ENCODE measurements at regions not wholly inside any gene's neighbourhood (a gene's known extent, or its start where the extent isn't known, plus 50 kb on each side); places are given as distances from the start of the nearest gene placed in this dataset.

DNA sequence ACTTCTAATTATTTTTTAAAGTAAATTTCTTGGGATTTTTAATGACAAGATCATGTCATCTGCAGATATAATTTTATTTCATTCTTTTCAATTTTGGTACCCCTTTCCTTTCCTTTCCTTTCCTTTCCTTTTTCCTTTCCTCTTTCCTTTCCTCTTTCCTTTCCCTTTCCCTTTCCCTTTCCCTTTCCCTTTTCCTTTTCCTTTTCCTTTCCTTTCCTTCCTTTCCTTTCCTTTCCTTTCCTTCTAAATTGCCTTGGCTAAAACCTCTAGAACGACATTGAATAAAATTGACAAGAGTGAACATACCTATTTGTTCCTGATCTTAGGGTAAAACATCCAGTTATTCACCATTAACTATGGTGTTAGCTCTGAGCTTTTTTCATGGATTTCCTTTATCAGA is 334.1 kb downstream of the NDFIP2 start:
- Histone ChIP-seq H3K4me1 (ENCODE audit: control insufficient read depth, low read depth, low read length) (peaks cover 18% of the 10 kb centered on the region), H3K9ac (ENCODE audit: low read length) (no peak overlapping the region), H3K9me3 (ENCODE audit: control insufficient read depth, low read depth, low read length) (no peaks in the 10 kb centered on the region), H3K36me3 (ENCODE audit: control insufficient read depth, low read depth, low read length) (no peaks in the 10 kb centered on the region), H3K27me3 (ENCODE audit: control insufficient read depth, insufficient read depth, low read length) (no peaks in the 10 kb centered on the region), H3K27ac (ENCODE audit: low read length) (no peak overlapping the region), H3K4me3 (ENCODE audit: low read length) (no peak overlapping the region)

DNA sequence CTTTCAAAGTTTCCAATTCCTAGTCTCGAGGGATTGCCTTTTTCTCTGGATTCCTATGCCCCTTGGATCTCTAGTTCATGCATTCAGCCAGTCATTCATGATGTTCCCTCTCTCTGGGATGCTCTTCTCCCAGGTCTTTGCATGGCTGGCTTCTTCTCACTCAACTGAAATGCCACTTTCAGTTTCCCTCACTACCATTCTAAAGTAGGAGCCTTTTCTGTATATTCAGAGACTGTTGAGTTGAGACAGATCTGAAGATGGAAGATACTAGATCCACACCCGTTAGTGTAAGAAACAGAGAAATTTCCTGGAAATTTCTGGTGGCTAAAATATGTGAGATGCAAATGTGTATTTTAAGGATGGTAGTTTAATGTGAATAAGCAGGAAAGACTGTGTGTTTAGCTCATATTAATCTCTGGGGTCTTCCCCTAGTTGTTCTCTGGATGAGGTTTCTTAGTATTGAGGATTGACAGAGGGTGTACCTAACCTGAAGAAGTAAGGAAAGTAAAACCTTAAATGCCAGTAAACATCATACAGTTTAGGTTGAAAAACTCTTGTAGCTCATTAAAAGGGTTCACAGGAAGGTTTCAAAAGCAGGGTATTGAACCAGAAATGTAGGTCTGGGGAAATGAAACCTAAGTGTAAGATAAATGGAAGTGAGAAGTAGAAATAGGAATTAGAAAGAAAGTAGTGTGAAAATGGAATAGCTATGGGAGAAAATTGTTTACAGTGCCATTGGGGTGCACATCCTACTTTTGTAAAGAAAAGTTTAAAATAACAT is 331.3 kb downstream of the NDFIP2 start:
- Histone ChIP-seq H3K4me1 (ENCODE audit: control insufficient read depth, low read depth, low read length) (peaks cover 22% of the 10 kb centered on the region), H3K27ac (ENCODE audit: low read length) (no peak overlapping the region), H3K9ac (ENCODE audit: low read length) (no peak overlapping the region), H3K36me3 (ENCODE audit: control insufficient read depth, low read depth, low read length) (no peaks in the 10 kb centered on the region), H3K9me3 (ENCODE audit: control insufficient read depth, low read depth, low read length) (no peaks in the 10 kb centered on the region), H3K27me3 (ENCODE audit: control insufficient read depth, insufficient read depth, low read length) (no peaks in the 10 kb centered on the region), H3K4me3 (ENCODE audit: low read length) (no peak overlapping the region)

DNA sequence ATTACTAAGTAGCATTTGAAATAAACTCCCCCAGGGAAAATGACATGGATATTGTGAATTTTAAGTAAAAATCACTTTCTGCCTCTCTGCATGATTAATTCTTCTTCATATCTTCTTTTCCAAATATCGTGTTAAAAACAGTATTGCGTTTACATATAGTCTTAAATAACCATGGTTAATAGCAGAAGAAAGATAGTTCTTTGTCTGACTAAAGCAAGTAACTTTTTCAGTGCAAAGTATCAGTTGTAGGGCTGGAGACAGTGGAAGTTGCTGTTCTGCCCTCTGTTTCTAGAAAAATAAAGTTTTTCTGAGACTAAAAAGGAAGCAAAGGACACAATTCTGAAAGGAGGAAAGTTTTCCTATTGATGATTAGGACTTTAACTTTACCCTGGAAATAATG is 330.2 kb downstream of the NDFIP2 start:
- Histone ChIP-seq H3K27me3 (ENCODE audit: control insufficient read depth, insufficient read depth, low read length) (no peaks in the 10 kb centered on the region), H3K4me3 (ENCODE audit: low read length) (no peak overlapping the region), H3K9me3 (ENCODE audit: control insufficient read depth, low read depth, low read length) (no peaks in the 10 kb centered on the region), H3K4me1 (ENCODE audit: control insufficient read depth, low read depth, low read length) (peaks cover 28% of the 10 kb centered on the region), H3K27ac (ENCODE audit: low read length) (no peak overlapping the region), H3K36me3 (ENCODE audit: control insufficient read depth, low read depth, low read length) (no peaks in the 10 kb centered on the region), H3K9ac (ENCODE audit: low read length) (no peak overlapping the region)

DNA sequence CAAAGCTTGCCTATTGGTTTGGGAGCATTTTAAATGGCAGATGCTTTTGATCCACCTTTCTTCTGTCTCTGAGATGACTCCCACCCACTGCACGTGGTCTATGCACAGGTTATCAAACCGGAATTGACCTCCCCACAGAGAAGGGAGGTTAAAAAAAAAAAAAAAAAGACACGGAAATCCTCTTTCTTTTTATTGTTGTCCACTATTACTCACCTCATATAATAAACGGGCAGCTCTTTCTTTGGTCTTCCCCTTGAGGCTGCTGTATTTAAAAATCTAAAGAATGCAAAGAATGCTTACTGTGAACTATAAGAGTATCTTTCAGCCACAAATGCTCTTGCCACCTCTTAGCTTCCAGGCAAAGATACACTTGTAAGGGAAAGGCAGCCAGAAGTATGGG is 329.7 kb downstream of the NDFIP2 start:
- H3K36me3 ChIP-seq (ENCODE audit: control insufficient read depth, low read depth, low read length), result no peaks in the 10 kb centered on the region
- H3K27ac ChIP-seq (ENCODE audit: low read length), result no peak overlapping the region
- no peaks in the 10 kb centered on the region for H3K27me3 ChIP-seq (ENCODE audit: control insufficient read depth, insufficient read depth, low read length)
- H3K4me3 ChIP-seq (ENCODE audit: low read length), result no peak overlapping the region
- no peaks in the 10 kb centered on the region for H3K9me3 ChIP-seq (ENCODE audit: control insufficient read depth, low read depth, low read length)
- no peak overlapping the region for H3K9ac ChIP-seq (ENCODE audit: low read length)
- peaks cover 33% of the 10 kb centered on the region for H3K4me1 ChIP-seq (ENCODE audit: control insufficient read depth, low read depth, low read length)

DNA sequence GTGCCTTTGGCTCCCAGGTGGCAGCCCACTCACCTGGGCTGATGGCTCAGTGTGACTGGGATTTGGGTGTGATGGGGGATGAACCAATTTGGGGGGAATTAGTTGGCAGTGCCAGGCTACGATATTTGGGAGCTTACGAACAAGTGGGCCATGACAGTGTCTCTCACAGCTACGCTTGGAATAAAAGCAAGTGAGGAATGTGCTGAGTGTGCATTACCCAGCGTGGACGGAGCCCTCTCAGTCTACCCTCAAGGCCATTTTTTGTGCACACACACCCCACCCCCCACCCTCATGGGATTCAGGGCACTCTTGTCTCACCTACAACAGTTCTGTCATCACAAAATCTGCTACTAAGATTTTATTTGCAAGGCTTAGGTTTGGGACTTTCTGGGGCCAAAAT is 329.1 kb downstream of the NDFIP2 start:
- H3K9me3 ChIP-seq (ENCODE audit: control insufficient read depth, low read depth, low read length), result no peaks in the 10 kb centered on the region
- peaks cover 39% of the 10 kb centered on the region for H3K4me1 ChIP-seq (ENCODE audit: control insufficient read depth, low read depth, low read length)
- no peaks in the 10 kb centered on the region for H3K36me3 ChIP-seq (ENCODE audit: control insufficient read depth, low read depth, low read length)
- no peak overlapping the region for H3K27ac ChIP-seq (ENCODE audit: low read length)
- H3K9ac ChIP-seq (ENCODE audit: low read length), result no peak overlapping the region
- no peaks in the 10 kb centered on the region for H3K27me3 ChIP-seq (ENCODE audit: control insufficient read depth, insufficient read depth, low read length)
- H3K4me3 ChIP-seq (ENCODE audit: low read length), result no peak overlapping the region

DNA sequence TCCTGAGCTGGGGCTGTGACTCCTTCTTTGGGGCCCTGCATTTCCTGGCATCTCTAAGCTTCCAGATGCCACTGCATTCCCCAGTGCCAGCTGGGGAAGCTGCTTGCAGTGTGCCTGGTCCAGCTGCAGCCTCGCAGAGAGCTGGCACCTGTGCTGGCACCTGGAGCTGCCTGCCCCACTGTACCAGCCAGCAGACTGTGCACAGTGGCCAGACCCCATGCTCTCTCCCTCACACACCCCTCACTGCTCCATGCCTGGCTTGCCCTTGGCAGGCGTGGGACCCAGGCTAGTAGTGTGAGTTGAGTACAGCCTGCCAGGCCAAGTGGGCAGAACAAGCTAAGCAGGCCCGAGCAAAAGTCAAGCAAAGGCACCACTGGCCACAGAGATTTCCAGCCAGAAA is 327.5 kb downstream of the NDFIP2 start:
- H3K27me3 ChIP-seq (ENCODE audit: control insufficient read depth, insufficient read depth, low read length), result no peaks in the 10 kb centered on the region
- H3K27ac ChIP-seq (ENCODE audit: low read length), result no peak overlapping the region
- no peak overlapping the region for H3K4me3 ChIP-seq (ENCODE audit: low read length)
- H3K9me3 ChIP-seq (ENCODE audit: control insufficient read depth, low read depth, low read length), result no peaks in the 10 kb centered on the region
- H3K36me3 ChIP-seq (ENCODE audit: control insufficient read depth, low read depth, low read length), result no peaks in the 10 kb centered on the region
- peaks cover 48% of the 10 kb centered on the region for H3K4me1 ChIP-seq (ENCODE audit: control insufficient read depth, low read depth, low read length)
- no peak overlapping the region for H3K9ac ChIP-seq (ENCODE audit: low read length)

DNA sequence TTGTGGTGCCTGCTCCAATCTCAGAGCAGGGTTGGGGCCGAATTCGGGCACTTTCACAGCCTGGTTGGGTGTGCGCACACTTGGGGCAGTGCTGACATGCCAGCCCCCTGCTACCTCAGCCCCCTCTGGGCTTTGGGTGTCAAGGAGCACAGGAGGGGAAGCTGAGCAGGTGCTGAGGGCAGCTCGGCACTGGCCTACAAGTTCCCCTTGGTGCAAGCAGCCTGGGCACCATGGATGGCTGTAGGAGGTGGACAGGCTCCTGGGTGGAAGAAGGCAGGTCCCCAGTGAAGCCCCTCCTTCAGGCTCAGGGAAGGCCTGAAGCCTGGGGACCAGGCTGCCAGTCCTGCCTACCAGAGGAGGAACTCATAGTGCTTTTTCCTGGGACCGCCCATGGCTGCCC is 326.6 kb downstream of the NDFIP2 start:
- Histone ChIP-seq H3K36me3 (ENCODE audit: control insufficient read depth, low read depth, low read length) (no peaks in the 10 kb centered on the region), H3K9ac (ENCODE audit: low read length) (no peak overlapping the region), H3K4me1 (ENCODE audit: control insufficient read depth, low read depth, low read length) (peaks cover 48% of the 10 kb centered on the region), H3K4me3 (ENCODE audit: low read length) (no peak overlapping the region), H3K9me3 (ENCODE audit: control insufficient read depth, low read depth, low read length) (no peaks in the 10 kb centered on the region), H3K27me3 (ENCODE audit: control insufficient read depth, insufficient read depth, low read length) (no peaks in the 10 kb centered on the region), H3K27ac (ENCODE audit: low read length) (no peak overlapping the region)

DNA sequence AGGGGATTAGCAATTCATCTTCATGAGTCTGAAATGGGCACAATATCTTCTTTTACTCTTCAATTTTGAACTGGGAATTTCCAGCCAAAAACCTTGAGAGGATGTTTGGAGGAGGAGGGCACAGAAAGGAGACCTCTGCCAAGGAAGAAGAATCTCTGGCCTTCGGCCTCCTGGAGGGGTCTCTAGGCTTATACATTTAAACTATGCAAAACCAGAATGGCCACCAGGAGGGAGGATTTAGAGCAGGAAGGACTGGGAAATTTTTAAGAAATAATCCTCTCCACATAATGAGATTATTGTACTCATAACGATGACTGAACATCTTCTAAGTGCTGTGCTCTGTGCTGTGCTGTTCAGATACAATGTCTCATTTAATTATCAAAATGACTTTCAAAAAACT is 325.9 kb downstream of the NDFIP2 start:
- peaks cover 47% of the 10 kb centered on the region for H3K4me1 ChIP-seq (ENCODE audit: control insufficient read depth, low read depth, low read length)
- H3K27ac ChIP-seq (ENCODE audit: low read length), result no peak overlapping the region

DNA sequence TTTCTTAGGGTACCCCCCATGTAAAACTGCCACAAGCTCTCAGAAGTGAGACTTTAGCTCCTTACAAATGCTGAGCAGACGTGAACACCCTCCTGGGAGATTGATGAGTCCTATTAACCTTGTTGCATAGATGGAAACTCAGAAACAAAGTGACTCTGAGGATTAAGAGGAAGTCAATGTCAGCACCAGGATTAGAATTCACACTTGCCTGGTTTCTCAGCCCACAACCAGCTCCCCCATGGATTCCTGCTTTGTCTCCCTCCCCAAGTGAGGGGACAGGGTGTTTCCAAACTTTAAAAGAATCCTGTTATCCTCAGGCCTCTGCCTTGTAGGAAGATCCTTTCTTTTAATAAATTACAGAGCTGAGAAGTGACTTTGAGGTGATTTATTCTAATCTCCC is 324.4 kb downstream of the NDFIP2 start:
- Histone ChIP-seq H3K27ac (ENCODE audit: low read length) (no peak overlapping the region), H3K4me3 (ENCODE audit: low read length) (no peak overlapping the region), H3K27me3 (ENCODE audit: control insufficient read depth, insufficient read depth, low read length) (no peaks in the 10 kb centered on the region), H3K36me3 (ENCODE audit: control insufficient read depth, low read depth, low read length) (no peaks in the 10 kb centered on the region), H3K4me1 (ENCODE audit: control insufficient read depth, low read depth, low read length) (peaks cover 32% of the 10 kb centered on the region), H3K9me3 (ENCODE audit: control insufficient read depth, low read depth, low read length) (no peaks in the 10 kb centered on the region), H3K9ac (ENCODE audit: low read length) (no peak overlapping the region)

More for the DNA sequence above, 325.9 kb downstream of the NDFIP2 start:
- Histone ChIP-seq H3K36me3 (ENCODE audit: control insufficient read depth, low read depth, low read length) (no peaks in the 10 kb centered on the region), H3K4me3 (ENCODE audit: low read length) (no peak overlapping the region), H3K9ac (ENCODE audit: low read length) (no peak overlapping the region), H3K27me3 (ENCODE audit: control insufficient read depth, insufficient read depth, low read length) (no peaks in the 10 kb centered on the region), H3K9me3 (ENCODE audit: control insufficient read depth, low read depth, low read length) (no peaks in the 10 kb centered on the region)

DNA sequence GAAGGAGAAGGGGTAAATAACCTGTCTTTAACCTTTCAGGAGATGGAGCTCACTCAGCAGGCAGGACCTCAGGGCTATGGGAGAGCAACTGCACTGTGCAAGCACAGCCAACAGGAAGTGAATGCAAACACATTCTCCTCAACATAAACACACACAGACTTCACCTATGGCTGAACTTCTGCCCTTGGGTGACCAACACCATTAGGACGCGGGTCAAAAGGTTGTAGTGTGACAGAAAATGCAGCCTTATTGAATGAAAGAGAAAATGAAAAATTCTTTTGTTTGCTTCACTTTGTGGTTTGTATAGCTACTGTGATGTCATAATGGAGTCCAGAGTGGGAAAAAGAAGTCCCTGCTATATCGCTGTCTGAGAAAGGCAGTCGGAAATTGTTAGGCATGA is 323.0 kb downstream of the NDFIP2 start:
- Histone ChIP-seq H3K4me1 (ENCODE audit: control insufficient read depth, low read depth, low read length) (peaks cover 26% of the 10 kb centered on the region), H3K9me3 (ENCODE audit: control insufficient read depth, low read depth, low read length) (no peaks in the 10 kb centered on the region), H3K27ac (ENCODE audit: low read length) (no peak overlapping the region), H3K9ac (ENCODE audit: low read length) (no peak overlapping the region), H3K4me3 (ENCODE audit: low read length) (no peak overlapping the region), H3K36me3 (ENCODE audit: control insufficient read depth, low read depth, low read length) (no peaks in the 10 kb centered on the region), H3K27me3 (ENCODE audit: control insufficient read depth, insufficient read depth, low read length) (no peaks in the 10 kb centered on the region)

DNA sequence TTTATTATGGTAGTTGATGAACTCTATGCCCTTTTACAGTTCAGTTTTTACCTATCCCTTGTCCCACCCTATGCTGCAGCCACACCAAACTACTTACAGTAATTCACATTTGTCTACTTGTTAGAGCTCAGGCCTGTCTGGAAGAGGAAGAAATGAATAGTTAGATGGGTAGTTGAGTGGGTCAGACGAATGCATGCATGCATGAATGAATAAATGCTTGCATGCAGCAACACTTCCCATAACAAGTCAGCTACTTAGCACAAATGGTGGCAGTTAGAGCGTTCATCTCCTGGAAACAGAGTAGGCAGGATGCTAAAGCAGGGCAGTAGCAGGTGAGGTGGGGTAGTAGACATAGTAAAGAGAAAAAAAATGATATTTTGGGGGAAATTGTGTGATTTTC is 322.3 kb downstream of the NDFIP2 start:
- Histone ChIP-seq H3K4me3 (ENCODE audit: low read length) (no peak overlapping the region), H3K27ac (ENCODE audit: low read length) (no peak overlapping the region), H3K9ac (ENCODE audit: low read length) (no peak overlapping the region), H3K27me3 (ENCODE audit: control insufficient read depth, insufficient read depth, low read length) (no peaks in the 10 kb centered on the region), H3K36me3 (ENCODE audit: control insufficient read depth, low read depth, low read length) (no peaks in the 10 kb centered on the region), H3K4me1 (ENCODE audit: control insufficient read depth, low read depth, low read length) (peaks cover 26% of the 10 kb centered on the region), H3K9me3 (ENCODE audit: control insufficient read depth, low read depth, low read length) (no peaks in the 10 kb centered on the region)

DNA sequence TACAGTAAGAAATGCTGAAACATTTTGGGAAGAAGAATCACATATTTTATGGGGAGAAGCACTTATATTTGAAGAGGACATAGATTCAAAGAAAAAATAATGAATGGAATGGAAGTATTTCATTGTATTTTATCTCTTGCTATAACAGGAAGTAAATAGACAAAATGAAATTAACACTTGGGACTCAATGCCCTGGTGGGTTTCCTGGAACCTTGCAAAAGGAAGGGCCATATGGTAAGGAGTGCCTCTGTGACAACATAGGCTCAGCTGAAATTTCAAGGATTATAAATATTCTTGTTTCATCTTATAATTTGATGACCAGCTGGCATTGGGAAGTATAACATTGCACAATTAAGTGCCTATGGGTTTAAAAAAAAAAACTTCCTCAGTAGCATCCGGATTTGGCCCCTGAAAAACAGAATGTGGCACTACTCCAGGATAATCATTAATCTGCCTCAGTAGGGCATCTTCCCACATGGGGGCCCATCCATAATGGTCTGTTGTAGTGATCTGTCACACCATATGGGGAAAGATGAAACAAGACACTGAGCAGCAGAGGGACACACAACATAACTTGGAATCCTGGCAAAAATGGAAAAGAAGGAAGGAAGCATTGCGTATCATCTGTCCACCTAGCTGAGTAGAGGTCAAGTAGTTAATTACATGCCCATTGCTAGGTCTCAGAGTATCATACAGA is 321.6 kb downstream of the NDFIP2 start:
- Histone ChIP-seq H3K4me3 (ENCODE audit: low read length) (no peak overlapping the region), H3K9ac (ENCODE audit: low read length) (no peak overlapping the region), H3K4me1 (ENCODE audit: control insufficient read depth, low read depth, low read length) (peaks cover 26% of the 10 kb centered on the region), H3K9me3 (ENCODE audit: control insufficient read depth, low read depth, low read length) (no peaks in the 10 kb centered on the region), H3K27ac (ENCODE audit: low read length) (no peak overlapping the region), H3K36me3 (ENCODE audit: control insufficient read depth, low read depth, low read length) (no peaks in the 10 kb centered on the region), H3K27me3 (ENCODE audit: control insufficient read depth, insufficient read depth, low read length) (no peaks in the 10 kb centered on the region)
